ENCODE measurements at regions not wholly inside any gene's neighbourhood (a gene's known extent, or its start where the extent isn't known, plus 50 kb on each side); places are given as distances from the start of the nearest gene placed in this dataset.
A peak's percentile ranks its signal among the peaks of the same experiment; 100 is the strongest.

GRCh38 chr21:35530766-35531165 is 481.7 kb upstream of the RUNX1 start:
- no peak overlapping the region for H3K27ac ChIP-seq (ENCODE audit: low read depth, low read length)

DNA sequence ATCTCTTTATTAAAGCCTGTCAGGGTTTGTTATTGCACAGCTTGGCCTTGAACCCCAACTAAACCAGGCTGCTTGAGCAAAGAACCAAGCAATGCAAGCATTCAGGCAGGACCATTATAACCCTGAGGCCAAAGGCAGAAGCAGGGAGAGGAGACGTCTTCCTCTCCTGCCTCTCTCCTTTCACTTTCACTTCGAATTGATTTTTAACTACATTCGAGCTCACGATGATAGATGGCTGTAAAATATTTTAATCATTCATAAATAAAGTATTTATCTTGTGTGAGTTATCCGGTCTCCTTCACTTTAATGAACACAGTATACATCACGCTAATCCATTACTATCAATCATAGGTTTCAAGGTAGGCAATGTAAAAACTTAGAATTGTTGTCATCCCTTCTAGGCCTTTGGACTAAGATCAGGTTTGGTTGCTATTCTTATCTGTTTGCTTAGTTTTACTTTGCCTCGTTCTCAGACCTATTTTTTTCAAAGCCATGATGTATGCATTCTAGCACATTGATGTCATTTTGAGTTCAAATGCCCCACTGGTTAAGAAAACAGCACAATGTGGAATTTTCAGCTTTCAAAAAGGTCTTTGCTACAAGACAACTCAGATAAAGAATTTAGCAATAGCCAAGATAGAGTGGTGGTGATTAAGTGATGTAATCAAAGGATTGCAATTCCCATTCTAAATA is 480.2 kb upstream of the RUNX1 start:
- no peaks in the 10 kb centered on the region for H3K79me2 ChIP-seq (ENCODE audit: control insufficient read depth, low read length)
- H3K27me3 ChIP-seq (ENCODE audit: control insufficient read depth, low read length), result peaks cover 23% of the 10 kb centered on the region
- no peaks in the 10 kb centered on the region for H3K9me2 ChIP-seq (replicated peaks; ENCODE audit: control insufficient read depth, low read length)
- H3K4me3 ChIP-seq (ENCODE audit: low read length), result peak overlapping the region; percentile 58
- TF ChIP-seq EZH2phosphoT487 (IDR thresholded peaks at IDR 0.05; ENCODE audit: borderline replicate concordance, low read length), result no peak
- TF ChIP-seq, protein P1, sequence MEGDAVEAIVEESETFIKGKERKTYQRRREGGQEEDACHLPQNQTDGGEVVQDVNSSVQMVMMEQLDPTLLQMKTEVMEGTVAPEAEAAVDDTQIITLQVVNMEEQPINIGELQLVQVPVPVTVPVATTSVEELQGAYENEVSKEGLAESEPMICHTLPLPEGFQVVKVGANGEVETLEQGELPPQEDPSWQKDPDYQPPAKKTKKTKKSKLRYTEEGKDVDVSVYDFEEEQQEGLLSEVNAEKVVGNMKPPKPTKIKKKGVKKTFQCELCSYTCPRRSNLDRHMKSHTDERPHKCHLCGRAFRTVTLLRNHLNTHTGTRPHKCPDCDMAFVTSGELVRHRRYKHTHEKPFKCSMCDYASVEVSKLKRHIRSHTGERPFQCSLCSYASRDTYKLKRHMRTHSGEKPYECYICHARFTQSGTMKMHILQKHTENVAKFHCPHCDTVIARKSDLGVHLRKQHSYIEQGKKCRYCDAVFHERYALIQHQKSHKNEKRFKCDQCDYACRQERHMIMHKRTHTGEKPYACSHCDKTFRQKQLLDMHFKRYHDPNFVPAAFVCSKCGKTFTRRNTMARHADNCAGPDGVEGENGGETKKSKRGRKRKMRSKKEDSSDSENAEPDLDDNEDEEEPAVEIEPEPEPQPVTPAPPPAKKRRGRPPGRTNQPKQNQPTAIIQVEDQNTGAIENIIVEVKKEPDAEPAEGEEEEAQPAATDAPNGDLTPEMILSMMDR (IDR thresholded peaks at IDR 0.05; ENCODE audit: low read depth, low read length, poor library complexity, severe bottlenecking), result no peak
- H3K9me3 ChIP-seq (ENCODE audit: control insufficient read depth, insufficient read depth, low read length), result 0 out of 2 replicates have a peak, but pooled peaks cover 3% of the 10 kb centered on the region
- H3K4me2 ChIP-seq (ENCODE audit: low read length), result peak overlapping the region; percentile 69
- peaks cover 15% of the 10 kb centered on the region for H3K4me1 ChIP-seq (ENCODE audit: control insufficient read depth, low read length)
- H3K27ac ChIP-seq (ENCODE audit: low read depth, low read length), result no peak overlapping the region
- H4K20me1 ChIP-seq (ENCODE audit: control insufficient read depth, insufficient read depth, low read depth, low read length), result no peaks in the 10 kb centered on the region
- no peaks in the 10 kb centered on the region for H3K36me3 ChIP-seq (ENCODE audit: control insufficient read depth, low read length)
- no peaks in the 10 kb centered on the region for H3F3A ChIP-seq (ENCODE audit: control insufficient read depth, insufficient read depth)

More at GRCh38 chr21:35530766-35531165, 481.7 kb upstream of the RUNX1 start:
- Histone ChIP-seq H3K9me2 (replicated peaks; ENCODE audit: control insufficient read depth, low read length) (no peaks in the 10 kb centered on the region), H4K20me1 (ENCODE audit: control insufficient read depth, insufficient read depth, low read depth, low read length) (no peaks in the 10 kb centered on the region), H3K4me2 (ENCODE audit: low read length) (no peak overlapping the region), H3K4me1 (ENCODE audit: control insufficient read depth, low read length) (peaks cover 15% of the 10 kb centered on the region), H3K9me3 (ENCODE audit: control insufficient read depth, insufficient read depth, low read length) (0 out of 2 replicates have a peak, but pooled peaks cover 5% of the 10 kb centered on the region), H3F3A (ENCODE audit: control insufficient read depth, insufficient read depth) (no peaks in the 10 kb centered on the region), H3K4me3 (ENCODE audit: low read length) (no peak overlapping the region), H3K27me3 (ENCODE audit: control insufficient read depth, low read length) (peaks cover 23% of the 10 kb centered on the region), H3K36me3 (ENCODE audit: control insufficient read depth, low read length) (no peaks in the 10 kb centered on the region), H3K79me2 (ENCODE audit: control insufficient read depth, low read length) (no peaks in the 10 kb centered on the region)
- TF ChIP-seq, protein P1 (IDR thresholded peaks at IDR 0.05; ENCODE audit: low read depth, low read length, poor library complexity, severe bottlenecking), result no peak
- no peak for TF ChIP-seq EZH2phosphoT487 (IDR thresholded peaks at IDR 0.05; ENCODE audit: borderline replicate concordance, low read length)

DNA sequence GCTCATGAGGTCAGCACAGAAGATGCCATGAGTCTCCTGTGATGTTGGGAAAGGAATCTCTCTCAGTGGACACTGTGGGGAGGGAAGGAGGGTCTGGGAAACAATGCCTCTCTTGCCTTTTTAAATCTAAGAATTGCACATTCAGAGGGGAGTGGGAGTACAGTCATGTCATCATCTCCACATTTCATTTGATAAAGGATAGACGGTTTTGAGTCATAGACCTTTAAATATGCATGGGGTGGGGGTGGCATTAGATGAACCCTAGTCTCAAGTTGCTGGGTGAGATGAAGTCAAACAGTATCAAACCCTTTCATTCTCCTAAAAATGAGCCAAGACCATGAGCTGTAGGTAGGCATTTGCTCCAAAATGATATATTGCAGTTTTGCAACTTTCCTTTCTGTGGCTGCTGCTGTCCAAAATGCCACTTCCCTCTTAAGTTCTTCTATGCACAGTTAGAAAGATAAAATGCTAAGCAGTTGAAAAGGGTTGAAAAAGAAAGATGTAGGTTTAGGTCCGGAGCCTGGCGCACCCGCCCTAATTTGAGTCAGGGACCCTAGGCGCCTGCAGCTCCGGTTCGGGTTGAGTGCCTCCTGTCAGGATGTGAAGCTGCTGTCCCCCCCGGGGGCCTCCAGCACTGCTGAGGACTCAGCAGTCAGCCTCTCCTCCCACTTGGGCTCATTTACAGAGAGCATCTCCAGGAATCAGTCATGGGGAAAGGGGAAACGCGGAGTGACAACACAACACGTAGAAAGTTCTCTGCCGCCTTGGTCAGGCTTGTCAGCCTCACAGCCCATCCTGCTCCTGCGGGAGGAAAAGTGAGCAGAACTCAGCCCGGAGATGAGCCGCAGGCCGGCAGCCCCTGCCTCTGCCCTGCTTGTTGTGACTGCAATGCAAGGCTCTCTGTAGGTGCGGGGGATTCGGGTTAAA is 479.3 kb upstream of the RUNX1 start:
- Histone ChIP-seq H3K4me3 (ENCODE audit: low read length) (peak overlapping the region; percentile 58), H3F3A (ENCODE audit: control insufficient read depth, insufficient read depth) (no peaks in the 10 kb centered on the region), H4K20me1 (ENCODE audit: control insufficient read depth, insufficient read depth, low read depth, low read length) (no peaks in the 10 kb centered on the region), H3K36me3 (ENCODE audit: control insufficient read depth, low read length) (no peaks in the 10 kb centered on the region), H3K27me3 (ENCODE audit: control insufficient read depth, low read length) (peaks cover 23% of the 10 kb centered on the region), H3K4me1 (ENCODE audit: control insufficient read depth, low read length) (peaks cover 15% of the 10 kb centered on the region), H3K79me2 (ENCODE audit: control insufficient read depth, low read length) (no peaks in the 10 kb centered on the region), H3K9me3 (ENCODE audit: control insufficient read depth, insufficient read depth, low read length) (0 out of 2 replicates have a peak, but pooled peaks cover 3% of the 10 kb centered on the region), H3K9me2 (replicated peaks; ENCODE audit: control insufficient read depth, low read length) (no peaks in the 10 kb centered on the region), H3K27ac (ENCODE audit: low read depth, low read length) (no peak overlapping the region), H3K4me2 (ENCODE audit: low read length) (peak overlapping the region; percentile 69)
- TF ChIP-seq, protein P1 (IDR thresholded peaks at IDR 0.05; ENCODE audit: low read depth, low read length, poor library complexity, severe bottlenecking), result no peak
- TF ChIP-seq EZH2phosphoT487 (IDR thresholded peaks at IDR 0.05; ENCODE audit: borderline replicate concordance, low read length), result no peak

All from DOHH2 (cell line).